NCI-H446 (cell line): ENCODE measurements at regions not wholly inside any gene's neighbourhood (a gene's known extent, or its start where the extent isn't known, plus 50 kb on each side); places are given as distances from the start of the nearest gene placed in this dataset.
"Not testable (repeated sequence)": the region's sequence is repeated elsewhere in the genome, so short reads cannot be mapped to it uniquely, and the experiment has no call there.

ENCODE experiments used
- DNase-seq, 2 experiments: peaks; one replicate each; lab custom pipeline; 2025; lab: John Stamatoyannopoulos, UW

- no peak for DNase-seq
These were observed 381.4 kb downstream of the RPS24 start for GRCh38 chr10:78415111-78415510.

- DNase-seq, result peak in 1 of 2 experiments; percentile 7
These were observed 382.7 kb downstream of the RPS24 start for GRCh38 chr10:78416031-78417011.

- no peak for DNase-seq
These were observed 384.0 kb downstream of the RPS24 start for GRCh38 chr10:78417425-78418370.

- no peak for DNase-seq
These were observed 386.0 kb downstream of the RPS24 start for GRCh38 chr10:78419481-78420265.

- DNase-seq, result no peak
These were observed 387.5 kb downstream of the RPS24 start for GRCh38 chr10:78420946-78421735.

GRCh38 chr10:78424050-78424449 lies 390.4 kb downstream of the RPS24 start:
- not testable (repeated sequence) for DNase-seq

- no peak for DNase-seq
These were observed 391.1 kb downstream of the RPS24 start for GRCh38 chr10:78424723-78425122.

GRCh38 chr10:78426181-78426580 lies 392.5 kb downstream of the RPS24 start:
- no peak for DNase-seq

- DNase-seq, result no peak
These were observed 393.9 kb downstream of the RPS24 start for GRCh38 chr10:78427497-78428031.

GRCh38 chr10:78428579-78428978 lies 394.9 kb downstream of the RPS24 start:
- no peak for DNase-seq

GRCh38 chr10:78429984-78430383 lies 396.3 kb downstream of the RPS24 start:
- no peak for DNase-seq

GRCh38 chr10:78432583-78432982 lies 398.9 kb downstream of the RPS24 start:
- DNase-seq, result peak in 1 of 2 experiments; percentile 20

- DNase-seq, result peak in 1 of 2 experiments; percentile 54
These were observed 399.5 kb downstream of the RPS24 start for GRCh38 chr10:78433076-78433595.

- DNase-seq, result peak; percentile 38 to 89
These were observed 400.3 kb downstream of the RPS24 start for GRCh38 chr10:78433766-78434535.

- DNase-seq, result no peak
These were observed 401.2 kb downstream of the RPS24 start for GRCh38 chr10:78434886-78435285.

- peak in 1 of 2 experiments; percentile 23 for DNase-seq
These were observed 402.0 kb downstream of the RPS24 start for GRCh38 chr10:78435484-78436221.

- no peak for DNase-seq
These were observed 402.5 kb downstream of the RPS24 start for GRCh38 chr10:78436222-78436573.

- DNase-seq, result peak in 1 of 2 experiments; percentile 12
These were observed 403.2 kb downstream of the RPS24 start for GRCh38 chr10:78436706-78437406.
